ENCODE measurements at regions not wholly inside any gene's neighbourhood (a gene's known extent, or its start where the extent isn't known, plus 50 kb on each side); places are given as distances from the start of the nearest gene placed in this dataset.

DNA sequence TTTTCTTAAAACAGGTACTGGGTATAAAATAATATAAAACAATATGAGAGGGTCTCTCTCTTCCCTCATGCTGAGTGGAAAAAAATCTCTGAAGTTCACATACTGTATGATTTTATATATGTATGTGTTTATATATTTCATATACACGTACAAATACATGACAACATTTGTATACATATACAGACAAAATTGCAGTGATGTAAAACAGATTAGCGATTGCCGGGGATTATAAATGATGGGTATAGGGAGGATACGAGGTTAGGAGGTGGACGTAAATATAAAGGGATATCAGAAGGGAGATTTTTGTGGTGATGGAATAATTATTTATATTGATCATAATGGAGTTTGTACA, 194.8 kb upstream of the PRSS16 start:
- WGBS, 2 experiments (ENCODE audit: extremely low coverage in 2 of 2, insufficient read length in 1 of 2) = 100% methylated on average over 3 of the region's 5 CpGs; no CpG with 5 or more reads in 1 of the 2 experiments

More for the DNA sequence above, 194.8 kb upstream of the PRSS16 start:
- dilution Hi-C loops (cut with HindIII; ENCODE audit: low sequenced_read_pairs, unreplicated experiment) (no loop called here), intact Hi-C loops (cut with micrococcal nuclease) (no loop called here), in situ Hi-C loops (cut with MboI; ENCODE audit: low sequenced_read_pairs) (no loop called here)
- Histone ChIP-seq H3K4me3 (ENCODE audit: insufficient read depth, low read depth, low read length) (no peak overlapping the region), H3K27me3 (ENCODE audit: control insufficient read depth, insufficient read depth, low read length) (no peaks in the 10 kb centered on the region), H3K9me3 (ENCODE audit: control insufficient read depth, insufficient read depth, low read length) (no peaks in the 10 kb centered on the region), H2BK120ac (ENCODE audit: low read depth, low read length) (no peak overlapping the region), H3K23ac (ENCODE audit: low read depth, low read length) (no peak overlapping the region), H3K18ac (ENCODE audit: low read depth, low read length) (no peak overlapping the region), H3K27ac (ENCODE audit: insufficient read depth, low read length) (no peak overlapping the region), H4K5ac (ENCODE audit: low read depth, low read length) (no peak overlapping the region), H3K9ac (ENCODE audit: low read depth, low read length) (no peak overlapping the region), H2AFZ (replicated peaks; ENCODE audit: low read length, poor library complexity) (no peak overlapping the region), H3K56ac (ENCODE audit: extremely low read depth, insufficient read depth, low read length) (no peak overlapping the region), H4K20me1 (ENCODE audit: insufficient read depth, low read length) (no peaks in the 10 kb centered on the region), H2BK15ac (ENCODE audit: low read depth, low read length) (no peak overlapping the region), H3K4me1 (ENCODE audit: control insufficient read depth, insufficient read depth, low read length) (no peaks in the 10 kb centered on the region), H4K91ac (ENCODE audit: insufficient read depth, low read depth, low read length) (no peak overlapping the region), H2AK5ac (ENCODE audit: low read depth, low read length) (no peak overlapping the region), H3K4me2 (ENCODE audit: low read depth, low read length) (no peak overlapping the region), H4K8ac (ENCODE audit: low read depth in 2 of 2, low read length in 2 of 2) (no peak overlapping the region), H3K14ac (replicated peaks; ENCODE audit: low read depth, low read length) (no peak overlapping the region), H2AK9ac (replicated peaks; ENCODE audit: low read depth, low read length, poor library complexity) (no peak overlapping the region), H3K79me1 (ENCODE audit: low read depth in 1 of 2, low read length in 2 of 2) (no peaks in the 10 kb centered on the region), H3K36me3 (ENCODE audit: control insufficient read depth, insufficient read depth, low read length) (no peaks in the 10 kb centered on the region), H2BK5ac (ENCODE audit: low read depth, low read length, poor library complexity, severe bottlenecking) (no peak overlapping the region), H2BK20ac (ENCODE audit: low read depth, low read length) (no peak overlapping the region), H3K4ac (ENCODE audit: low read depth, low read length) (no peak overlapping the region), H3K9me1 (ENCODE audit: insufficient read depth, low read length) (no peaks in the 10 kb centered on the region)
- no TSS peak for BruUV-seq (replicated peaks)
- ATAC-seq (ENCODE audit: low read depth) = no peak
- no peak for DNase-seq
- POLR2A ChIA-PET (ENCODE audit: unreplicated experiment) = no interaction called here
- CTCF ChIA-PET = interaction anchor here (0.6 kb wide), 1 partner anchor 430 kb away, joined by 3 read pairs; no protein-coding TSS in a partner anchor
- no peak for TF ChIP-seq NFE2L2 (IDR thresholded peaks at IDR 0.05; ENCODE audit: low read depth, low read length)

All from IMR-90 (cell line).